Left ventricle myocardium inferior (tissue), 1 donor: ENCODE measurements at regions not wholly inside any gene's neighbourhood (a gene's known extent, or its start where the extent isn't known, plus 50 kb on each side); places are given as distances from the start of the nearest gene placed in this dataset.

Experiments
- DNase-seq: peaks from one replicate; pipeline ENCODE4 v3.0.0-alpha.2; 2020
- H3K27ac ChIP-seq: fragments of 200-600 bp; replicated peaks from 2 replicates; pipeline ENCODE4 v1.8.0; 2021
- H3K27me3 ChIP-seq: fragments of 200-600 bp; 2 replicates; pipeline ENCODE4 v1.8.0; 2021; ENCODE audit warnings: low read depth
- H3K36me3 ChIP-seq: fragments of 200-600 bp; 2 replicates; pipeline ENCODE4 v1.8.0; 2021
- H3K4me1 ChIP-seq: fragments of 200-600 bp; 2 replicates; pipeline ENCODE4 v1.8.0; 2021
- H3K4me3 ChIP-seq: fragments of 200-600 bp; 2 replicates; pipeline ENCODE4 v1.8.0; 2021; ENCODE audit warnings: mild to moderate bottlenecking, moderate library complexity
- H3K9me3 ChIP-seq: fragments of 200-600 bp; replicated peaks from 2 replicates; pipeline ENCODE4 v1.8.0; 2021
- CTCF ChIP-seq: fragments of 200-600 bp; IDR thresholded peaks from 2 replicates; pipeline ENCODE4 v1.8.0; 2021; ENCODE audit warnings: antibody characterized with exemption, mild to moderate bottlenecking, borderline replicate concordance
- intact Hi-C: fragments of 100-400 bp; cut with micrococcal nuclease; formaldehyde crosslinking; loops from one replicate; pipeline ENCODE4 v1.11.0; 2022
- donor health status: DM: no; HTN: yes; CAD: no; lungs with severe emphysema.

GRCh38 chr6:84450018-84450417 lies 222.6 kb upstream of the CEP162 start:
- no peaks in the 10 kb centered on the region for H3K27me3 ChIP-seq
- no peak overlapping the region for H3K27ac ChIP-seq
- intact Hi-C loops, result no loop called here
- H3K9me3 ChIP-seq, result no peaks in the 10 kb centered on the region
- no peak overlapping the region for H3K4me3 ChIP-seq
- no peaks in the 10 kb centered on the region for H3K4me1 ChIP-seq
- no peaks in the 10 kb centered on the region for H3K36me3 ChIP-seq
- TF ChIP-seq CTCF, result no peak
- no peak for DNase-seq

GRCh38 chr6:84449220-84449619 lies 221.8 kb upstream of the CEP162 start:
- TF ChIP-seq CTCF, result no peak
- Histone ChIP-seq H3K27me3 (no peaks in the 10 kb centered on the region), H3K9me3 (no peaks in the 10 kb centered on the region), H3K27ac (no peak overlapping the region), H3K4me3 (no peak overlapping the region), H3K4me1 (no peaks in the 10 kb centered on the region), H3K36me3 (no peaks in the 10 kb centered on the region)
- intact Hi-C loops, result no loop called here
- DNase-seq, result no peak

- Histone ChIP-seq H3K27me3 (no peaks in the 10 kb centered on the region), H3K4me3 (no peak overlapping the region), H3K4me1 (no peaks in the 10 kb centered on the region), H3K27ac (no peak overlapping the region), H3K9me3 (no peaks in the 10 kb centered on the region), H3K36me3 (no peaks in the 10 kb centered on the region)
- intact Hi-C loops, result no loop called here
- no peak for DNase-seq
- TF ChIP-seq CTCF, result no peak
These were observed 220.9 kb upstream of the CEP162 start for GRCh38 chr6:84448331-84448730.

- no peak for TF ChIP-seq CTCF
- intact Hi-C loops, result no loop called here
- Histone ChIP-seq H3K4me1 (no peaks in the 10 kb centered on the region), H3K36me3 (no peaks in the 10 kb centered on the region), H3K27me3 (no peaks in the 10 kb centered on the region), H3K4me3 (no peak overlapping the region), H3K9me3 (no peaks in the 10 kb centered on the region), H3K27ac (no peak overlapping the region)
- DNase-seq, result no peak
These were observed 220.2 kb upstream of the CEP162 start for GRCh38 chr6:84447651-84448050.

- no peak for DNase-seq
- intact Hi-C loops, result no loop called here
- Histone ChIP-seq H3K9me3 (no peaks in the 10 kb centered on the region), H3K27ac (no peak overlapping the region), H3K27me3 (no peaks in the 10 kb centered on the region), H3K36me3 (no peaks in the 10 kb centered on the region), H3K4me1 (no peaks in the 10 kb centered on the region), H3K4me3 (no peak overlapping the region)
- TF ChIP-seq CTCF, result no peak
These were observed 217.6 kb upstream of the CEP162 start for GRCh38 chr6:84445068-84445467.

GRCh38 chr6:84442208-84442607 lies 214.8 kb upstream of the CEP162 start:
- H3K9me3 ChIP-seq, result no peaks in the 10 kb centered on the region
- no peaks in the 10 kb centered on the region for H3K27me3 ChIP-seq
- intact Hi-C loops, result no loop called here
- no peak overlapping the region for H3K27ac ChIP-seq
- H3K36me3 ChIP-seq, result no peaks in the 10 kb centered on the region
- no peaks in the 10 kb centered on the region for H3K4me1 ChIP-seq
- H3K4me3 ChIP-seq, result no peak overlapping the region
- no peak for TF ChIP-seq CTCF
- DNase-seq, result no peak
